ENCODE measurements at regions not wholly inside any gene's neighbourhood (a gene's known extent, or its start where the extent isn't known, plus 50 kb on each side); places are given as distances from the start of the nearest gene placed in this dataset.

- no peak for TF ChIP-seq CHD7 (IDR thresholded peaks at IDR 0.05; ENCODE audit: low read depth, low read length)
- TF ChIP-seq ZFP30 (CRISPR knock-in tag; IDR thresholded peaks at IDR 0.05; ENCODE audit: borderline replicate concordance) = no peak
- no peak for TF ChIP-seq ZKSCAN8 (CRISPR knock-in tag; IDR thresholded peaks at IDR 0.05)
- TF ChIP-seq CGGBP1 (CRISPR knock-in tag; IDR thresholded peaks at IDR 0.05) = no peak
- no peak for TF ChIP-seq ZNF175 (CRISPR knock-in tag; IDR thresholded peaks at IDR 0.05; ENCODE audit: low read depth)
- no peak for TF ChIP-seq SMAD1 (IDR thresholded peaks at IDR 0.05; ENCODE audit: low read depth, low read length, partially characterized antibody)
- no peak for TF ChIP-seq MTA2 (IDR thresholded peaks at IDR 0.05; ENCODE audit: low read depth)
- TF ChIP-seq TCF7 (IDR thresholded peaks at IDR 0.05; ENCODE audit: borderline replicate concordance) = no peak
- TF ChIP-seq JUND (IDR thresholded peaks at IDR 0.05; ENCODE audit: borderline replicate concordance, low read depth, low read length) = no peak
- TF ChIP-seq JUND (tag; IDR thresholded peaks at IDR 0.05; ENCODE audit: borderline replicate concordance, low read depth, low read length) = no peak
Measured at GRCh38 chr18:47490882-47491281, 239.4 kb upstream of the SKOR2 start (continued).

All from K562 (cell line).